ENCODE measurements at regions not wholly inside any gene's neighbourhood (a gene's known extent, or its start where the extent isn't known, plus 50 kb on each side); places are given as distances from the start of the nearest gene placed in this dataset.

DNA sequence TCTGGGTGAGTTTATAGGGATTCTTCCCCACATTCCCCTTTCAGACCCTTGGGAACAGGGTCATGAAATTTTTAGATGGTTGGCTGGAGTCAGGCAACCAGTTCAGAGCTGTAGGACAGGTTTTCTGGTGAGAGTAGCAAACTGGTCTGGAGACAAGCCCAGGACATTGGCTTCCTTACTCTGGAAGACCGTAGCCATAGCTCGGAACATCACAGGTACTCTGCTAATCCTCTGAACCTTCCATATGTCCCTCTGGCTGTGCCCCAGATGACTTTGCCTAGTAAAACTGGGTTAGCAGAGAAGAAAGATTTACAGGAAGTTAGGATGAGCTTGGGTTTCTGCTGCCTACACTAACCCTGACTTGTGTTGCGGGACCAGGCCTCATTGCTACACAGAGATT is 104.5 kb upstream of the MKLN1 start:
- no peak for DNase-seq (ENCODE audit: low spot score)
- no TSS peak for BruUV-seq (replicated peaks)
- H3K27ac ChIP-seq (ENCODE audit: low read depth, low read length, poor library complexity, severe bottlenecking): no peak overlapping the region
- ChIA-PET POLR2A (ENCODE audit: low non-redundant PET) (no interaction called here), CTCF (no interaction called here)
- H3K36me3 ChIP-seq (ENCODE audit: insufficient read depth, low read length, poor library complexity, severe bottlenecking): no peaks in the 10 kb centered on the region
- no peak overlapping the region for H3K4me3 ChIP-seq (ENCODE audit: low read depth, low read length, poor library complexity, severe bottlenecking)
- no peak for TF ChIP-seq EZH2 (IDR thresholded peaks at IDR 0.05; ENCODE audit: borderline replicate concordance, low read depth, low read length, poor library complexity, severe bottlenecking)
- TF ChIP-seq, protein P1, sequence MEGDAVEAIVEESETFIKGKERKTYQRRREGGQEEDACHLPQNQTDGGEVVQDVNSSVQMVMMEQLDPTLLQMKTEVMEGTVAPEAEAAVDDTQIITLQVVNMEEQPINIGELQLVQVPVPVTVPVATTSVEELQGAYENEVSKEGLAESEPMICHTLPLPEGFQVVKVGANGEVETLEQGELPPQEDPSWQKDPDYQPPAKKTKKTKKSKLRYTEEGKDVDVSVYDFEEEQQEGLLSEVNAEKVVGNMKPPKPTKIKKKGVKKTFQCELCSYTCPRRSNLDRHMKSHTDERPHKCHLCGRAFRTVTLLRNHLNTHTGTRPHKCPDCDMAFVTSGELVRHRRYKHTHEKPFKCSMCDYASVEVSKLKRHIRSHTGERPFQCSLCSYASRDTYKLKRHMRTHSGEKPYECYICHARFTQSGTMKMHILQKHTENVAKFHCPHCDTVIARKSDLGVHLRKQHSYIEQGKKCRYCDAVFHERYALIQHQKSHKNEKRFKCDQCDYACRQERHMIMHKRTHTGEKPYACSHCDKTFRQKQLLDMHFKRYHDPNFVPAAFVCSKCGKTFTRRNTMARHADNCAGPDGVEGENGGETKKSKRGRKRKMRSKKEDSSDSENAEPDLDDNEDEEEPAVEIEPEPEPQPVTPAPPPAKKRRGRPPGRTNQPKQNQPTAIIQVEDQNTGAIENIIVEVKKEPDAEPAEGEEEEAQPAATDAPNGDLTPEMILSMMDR (conservative IDR thresholded peaks at IDR 0.05; ENCODE audit: low read depth, low read length): no peak
- H3K4me1 ChIP-seq (ENCODE audit: insufficient read depth, low read length, poor library complexity, severe bottlenecking): no peaks in the 10 kb centered on the region
- no peaks in the 10 kb centered on the region for H3K9me3 ChIP-seq (ENCODE audit: low read depth, low read length, poor library complexity, severe bottlenecking)
- H3K27me3 ChIP-seq (replicated peaks; ENCODE audit: insufficient read depth, low read depth, low read length, poor library complexity): no peaks in the 10 kb centered on the region
- intact Hi-C loops (cut with micrococcal nuclease; ENCODE audit: unreplicated experiment): no loop called here

DNA sequence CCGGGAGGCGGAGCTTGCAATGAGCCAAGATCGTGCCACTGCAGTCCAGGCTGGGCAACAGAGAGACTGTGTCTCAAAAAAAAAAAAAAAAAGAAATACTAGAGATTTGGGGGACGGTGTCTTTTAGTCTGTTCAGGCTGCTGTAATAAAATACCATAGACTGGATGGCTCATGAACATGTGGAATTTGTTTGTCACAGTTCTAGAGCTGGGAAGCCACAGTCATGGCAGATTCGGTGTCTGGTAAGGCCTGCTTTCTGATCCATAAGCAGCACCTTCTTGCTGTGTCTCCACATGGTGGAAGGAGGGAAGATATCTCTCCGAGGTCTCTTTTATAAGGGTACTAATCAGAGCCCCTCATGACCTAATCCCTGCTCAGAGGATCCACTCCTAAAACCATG is 102.7 kb upstream of the MKLN1 start:
- H3K27ac ChIP-seq (ENCODE audit: low read depth, low read length, poor library complexity, severe bottlenecking): no peak overlapping the region
- CTCF ChIA-PET: no interaction called here

DNA sequence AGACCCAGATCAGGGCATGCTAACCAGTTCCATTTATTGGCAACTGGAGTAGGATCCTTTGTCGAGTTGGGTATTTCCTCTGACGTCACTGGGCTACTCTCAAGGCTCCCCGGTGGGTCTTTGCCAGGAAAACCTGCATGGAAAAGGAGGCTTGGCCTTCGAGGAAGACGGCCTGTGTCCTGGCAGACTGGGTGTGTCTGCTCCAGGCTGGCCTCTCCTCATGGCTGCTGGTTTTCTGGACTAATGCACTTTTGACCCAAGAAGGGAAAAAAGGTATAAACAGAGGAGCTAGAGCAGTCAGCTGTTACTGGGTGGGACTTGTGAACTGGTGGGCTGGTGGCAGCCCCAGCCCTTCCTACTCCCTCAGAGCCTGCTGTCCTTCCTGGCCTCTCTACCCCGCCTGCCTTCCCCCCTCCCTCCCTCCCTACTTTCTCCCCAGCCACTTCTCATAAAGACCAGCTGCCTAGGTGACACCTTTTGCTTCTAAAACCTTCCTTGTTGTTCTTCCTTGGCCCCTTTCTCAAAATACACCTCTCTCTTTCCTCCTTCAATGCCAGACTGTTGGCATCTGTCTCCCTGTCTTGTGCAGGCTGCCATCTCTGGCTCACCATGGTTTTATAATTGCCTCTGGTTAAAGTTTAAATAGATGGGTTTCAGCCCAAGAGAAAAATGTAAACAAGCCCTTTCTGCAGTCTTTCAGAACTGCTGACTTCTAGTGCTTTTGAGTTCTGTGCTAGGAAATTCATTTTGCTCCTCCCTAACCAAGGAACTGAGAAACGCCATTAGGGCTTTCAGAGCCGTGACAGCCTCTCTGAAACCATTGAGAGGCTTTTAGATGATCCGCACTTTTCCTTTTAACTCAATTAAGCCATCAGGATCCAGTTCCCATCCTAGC is 101.8 kb upstream of the MKLN1 start:
- Histone ChIP-seq H3K27me3 (replicated peaks; ENCODE audit: insufficient read depth, low read depth, low read length, poor library complexity) (no peaks in the 10 kb centered on the region), H3K36me3 (ENCODE audit: insufficient read depth, low read length, poor library complexity, severe bottlenecking) (no peaks in the 10 kb centered on the region), H3K9me3 (ENCODE audit: low read depth, low read length, poor library complexity, severe bottlenecking) (no peaks in the 10 kb centered on the region), H3K4me1 (ENCODE audit: insufficient read depth, low read length, poor library complexity, severe bottlenecking) (no peaks in the 10 kb centered on the region), H3K4me3 (ENCODE audit: low read depth, low read length, poor library complexity, severe bottlenecking) (no peak overlapping the region), H3K27ac (ENCODE audit: low read depth, low read length, poor library complexity, severe bottlenecking) (no peak overlapping the region)
- POLR2A ChIA-PET (ENCODE audit: low non-redundant PET): no interaction called here
- intact Hi-C loops (cut with micrococcal nuclease; ENCODE audit: unreplicated experiment): no loop called here
- no TSS peak for BruUV-seq (replicated peaks)
- DNase-seq (ENCODE audit: low spot score): no peak
- no peak for TF ChIP-seq EZH2 (IDR thresholded peaks at IDR 0.05; ENCODE audit: borderline replicate concordance, low read depth, low read length, poor library complexity, severe bottlenecking)
- TF ChIP-seq, protein P1 (conservative IDR thresholded peaks at IDR 0.05; ENCODE audit: low read depth, low read length): no peak
- CTCF ChIA-PET: no interaction called here

More for the DNA sequence above, 102.7 kb upstream of the MKLN1 start:
- intact Hi-C loops (cut with micrococcal nuclease; ENCODE audit: unreplicated experiment): no loop called here
- BruUV-seq (replicated peaks): no TSS peak
- DNase-seq (ENCODE audit: low spot score): no peak
- Histone ChIP-seq H3K4me1 (ENCODE audit: insufficient read depth, low read length, poor library complexity, severe bottlenecking) (no peaks in the 10 kb centered on the region), H3K27me3 (replicated peaks; ENCODE audit: insufficient read depth, low read depth, low read length, poor library complexity) (no peaks in the 10 kb centered on the region), H3K9me3 (ENCODE audit: low read depth, low read length, poor library complexity, severe bottlenecking) (no peaks in the 10 kb centered on the region), H3K4me3 (ENCODE audit: low read depth, low read length, poor library complexity, severe bottlenecking) (no peak overlapping the region), H3K36me3 (ENCODE audit: insufficient read depth, low read length, poor library complexity, severe bottlenecking) (no peaks in the 10 kb centered on the region)
- no peak for TF ChIP-seq EZH2 (IDR thresholded peaks at IDR 0.05; ENCODE audit: borderline replicate concordance, low read depth, low read length, poor library complexity, severe bottlenecking)
- TF ChIP-seq, protein P1 (conservative IDR thresholded peaks at IDR 0.05; ENCODE audit: low read depth, low read length): no peak
- POLR2A ChIA-PET (ENCODE audit: low non-redundant PET): no interaction called here

All from A673 (cell line).